B cell (primary cell): ENCODE measurements at regions not wholly inside any gene's neighbourhood (a gene's known extent, or its start where the extent isn't known, plus 50 kb on each side); places are given as distances from the start of the nearest gene placed in this dataset.

Experiments used
- CTCF ChIP-seq: fragments of 200-600 bp; IDR thresholded peaks from one replicate; pipeline ENCODE4 v1.8.0; 2022; ENCODE audit warnings: antibody characterized with exemption, mild to moderate bottlenecking
- EZH2 ChIP-seq: IDR thresholded peaks from 2 replicates; pipeline ENCODE4 v1.6.1; 2012; ENCODE audit warnings: borderline replicate concordance, low read depth, mild to moderate bottlenecking, moderate library complexity, low read length; ENCODE audit not compliant: insufficient read depth, poor library complexity, severe bottlenecking

- TF ChIP-seq CTCF (no peak), EZH2 (no peak)
Measured at GRCh38 chr3:152556731-152557254, 278.1 kb upstream of the P2RY1 start.
